MM.1S (cell line): ENCODE measurements at regions not wholly inside any gene's neighbourhood (a gene's known extent, or its start where the extent isn't known, plus 50 kb on each side); places are given as distances from the start of the nearest gene placed in this dataset.

ENCODE experiments used
- DNase-seq: peaks from one replicate; pipeline ENCODE4 v3.0.0-alpha.2; 2015
- H2AFZ ChIP-seq: fragments of 300-600 bp; sonication (generic); 2 replicates; pipeline ENCODE4 v1.6.0; 2016; ENCODE audit warnings: antibody characterized with exemption, low read length
- H3F3A ChIP-seq: fragments of 300-600 bp; sonication (generic); 2 replicates; pipeline ENCODE4 v1.6.1; 2016; ENCODE audit warnings: mild to moderate bottlenecking, antibody characterized with exemption, low read length, moderate library complexity, mixed read lengths; ENCODE audit not compliant: insufficient read depth
- H3K27ac ChIP-seq: fragments of 300-600 bp; sonication (generic); 2 replicates; pipeline ENCODE4 v1.5.1; 2016; ENCODE audit warnings: mild to moderate bottlenecking, low read length
- H3K27me3 ChIP-seq: fragments of 300-600 bp; sonication (generic); replicated peaks from 2 replicates; pipeline ENCODE4 v1.6.0; 2016; ENCODE audit warnings: low read length; ENCODE audit not compliant: insufficient read depth
- H3K36me3 ChIP-seq: fragments of 300-600 bp; sonication (generic); replicated peaks from 2 replicates; pipeline ENCODE4 v1.6.1; 2016; ENCODE audit warnings: mild to moderate bottlenecking, low read length, mixed read lengths; ENCODE audit not compliant: insufficient read depth
- H3K4me1 ChIP-seq: fragments of 300-600 bp; sonication (generic); 2 replicates; pipeline ENCODE4 v1.6.1; 2016; ENCODE audit warnings: low read length, mixed read lengths
- H3K4me2 ChIP-seq: fragments of 300-600 bp; sonication (generic); 2 replicates; pipeline ENCODE4 v1.6.0; 2016; ENCODE audit warnings: low read depth, low read length
- H3K4me3 ChIP-seq: fragments of 300-600 bp; sonication (generic); 2 replicates; pipeline ENCODE4 v1.5.1; 2016; ENCODE audit warnings: low read length, mixed read lengths
- H3K79me2 ChIP-seq: fragments of 300-600 bp; sonication (generic); 2 replicates; pipeline ENCODE4 v1.6.1; 2016; ENCODE audit warnings: mixed run types, low read length, mixed read lengths
- H3K9ac ChIP-seq: fragments of 300-600 bp; sonication (generic); 2 replicates; pipeline ENCODE4 v1.6.1; 2016; ENCODE audit warnings: low read length, mixed read lengths
- H3K9me2 ChIP-seq: fragments of 300-600 bp; sonication (generic); replicated peaks from 2 replicates; pipeline ENCODE4 v1.6.1; 2016; ENCODE audit warnings: mild to moderate bottlenecking, low read length, mixed read lengths; ENCODE audit not compliant: insufficient read depth
- H3K9me3 ChIP-seq: fragments of 300-600 bp; sonication (generic); replicated peaks from 2 replicates; pipeline ENCODE4 v1.6.1; 2016; ENCODE audit warnings: mild to moderate bottlenecking, low read length, mixed read lengths; ENCODE audit not compliant: insufficient read depth
- H4K20me1 ChIP-seq: fragments of 300-600 bp; sonication (generic); 2 replicates; pipeline ENCODE4 v1.6.1; 2016; ENCODE audit warnings: mild to moderate bottlenecking, low read length, moderate library complexity, mixed read lengths; ENCODE audit not compliant: insufficient read depth
- EZH2 ChIP-seq: fragments of 300-600 bp; sonication (generic); optimal IDR thresholded peaks from 2 replicates; pipeline ENCODE3; 2017; ENCODE audit warnings: low read depth, mild to moderate bottlenecking, antibody characterized with exemption, low read length, mixed read lengths
- EZH2phosphoT487 ChIP-seq: fragments of 300-600 bp; sonication (generic); IDR thresholded peaks from 2 replicates; pipeline ENCODE4 v1.6.1; 2018; ENCODE audit warnings: antibody characterized with exemption, low read length
- TF ChIP-seq, protein P1 (sequence below): fragments of 300-600 bp; sonication (generic); IDR thresholded peaks from 2 replicates; pipeline ENCODE4 v1.5.1; 2016; ENCODE audit warnings: antibody characterized with exemption, low read length, mixed read lengths

- TF ChIP-seq EZH2 = no peak
- TF ChIP-seq, protein P1, sequence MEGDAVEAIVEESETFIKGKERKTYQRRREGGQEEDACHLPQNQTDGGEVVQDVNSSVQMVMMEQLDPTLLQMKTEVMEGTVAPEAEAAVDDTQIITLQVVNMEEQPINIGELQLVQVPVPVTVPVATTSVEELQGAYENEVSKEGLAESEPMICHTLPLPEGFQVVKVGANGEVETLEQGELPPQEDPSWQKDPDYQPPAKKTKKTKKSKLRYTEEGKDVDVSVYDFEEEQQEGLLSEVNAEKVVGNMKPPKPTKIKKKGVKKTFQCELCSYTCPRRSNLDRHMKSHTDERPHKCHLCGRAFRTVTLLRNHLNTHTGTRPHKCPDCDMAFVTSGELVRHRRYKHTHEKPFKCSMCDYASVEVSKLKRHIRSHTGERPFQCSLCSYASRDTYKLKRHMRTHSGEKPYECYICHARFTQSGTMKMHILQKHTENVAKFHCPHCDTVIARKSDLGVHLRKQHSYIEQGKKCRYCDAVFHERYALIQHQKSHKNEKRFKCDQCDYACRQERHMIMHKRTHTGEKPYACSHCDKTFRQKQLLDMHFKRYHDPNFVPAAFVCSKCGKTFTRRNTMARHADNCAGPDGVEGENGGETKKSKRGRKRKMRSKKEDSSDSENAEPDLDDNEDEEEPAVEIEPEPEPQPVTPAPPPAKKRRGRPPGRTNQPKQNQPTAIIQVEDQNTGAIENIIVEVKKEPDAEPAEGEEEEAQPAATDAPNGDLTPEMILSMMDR = no peak
- TF ChIP-seq EZH2phosphoT487 = no peak
- no peak overlapping the region for H3K9ac ChIP-seq
Measured at GRCh38 chr7:41579961-41580935, 122.6 kb downstream of the INHBA start.

GRCh38 chr7:41578700-41579099 lies 124.2 kb downstream of the INHBA start:
- H3K4me3 ChIP-seq = no peak overlapping the region
- no peak overlapping the region for H3K27ac ChIP-seq

More at GRCh38 chr7:41579961-41580935, 122.6 kb downstream of the INHBA start:
- no peaks in the 10 kb centered on the region for H3K9me2 ChIP-seq
- H3K4me2 ChIP-seq = no peak overlapping the region
- no peak overlapping the region for H2AFZ ChIP-seq
- H3F3A ChIP-seq = no peaks in the 10 kb centered on the region
- H3K4me3 ChIP-seq = no peak overlapping the region
- H3K9me3 ChIP-seq = no peaks in the 10 kb centered on the region
- H3K79me2 ChIP-seq = no peaks in the 10 kb centered on the region
- H4K20me1 ChIP-seq = no peaks in the 10 kb centered on the region
- no peaks in the 10 kb centered on the region for H3K4me1 ChIP-seq
- H3K36me3 ChIP-seq = no peaks in the 10 kb centered on the region
- H3K27me3 ChIP-seq = no peaks in the 10 kb centered on the region
- H3K27ac ChIP-seq = no peak overlapping the region
- DNase-seq = no peak

DNA sequence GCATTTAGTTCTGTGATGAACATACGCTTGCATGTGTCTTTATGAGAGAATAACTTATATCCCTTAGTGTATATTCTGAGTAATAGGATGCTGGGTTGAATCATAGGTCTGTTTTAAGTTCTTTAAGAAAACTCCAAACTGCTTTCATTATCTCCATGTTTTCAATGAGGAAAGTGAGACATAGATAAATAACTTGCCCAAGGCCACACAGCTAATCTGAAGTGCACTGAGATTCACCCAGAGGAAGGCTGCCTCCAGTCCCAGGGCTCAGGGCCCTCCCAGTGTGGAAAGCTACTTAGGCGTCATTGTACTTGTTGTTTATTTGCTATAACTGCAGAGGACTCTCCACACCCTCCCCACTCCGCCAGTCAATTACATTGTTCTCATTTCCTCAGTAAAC lies 126.7 kb downstream of the INHBA start:
- no peak for TF ChIP-seq EZH2phosphoT487
- TF ChIP-seq, protein P1 = no peak
- TF ChIP-seq EZH2 = no peak
- Histone ChIP-seq H2AFZ (no peak overlapping the region), H3K27ac (no peak overlapping the region), H3F3A (no peaks in the 10 kb centered on the region), H3K9ac (no peak overlapping the region), H3K9me2 (no peaks in the 10 kb centered on the region), H3K4me2 (no peak overlapping the region), H3K27me3 (no peaks in the 10 kb centered on the region), H3K36me3 (no peaks in the 10 kb centered on the region), H3K9me3 (no peaks in the 10 kb centered on the region), H4K20me1 (no peaks in the 10 kb centered on the region), H3K4me3 (no peak overlapping the region), H3K79me2 (no peaks in the 10 kb centered on the region), H3K4me1 (no peaks in the 10 kb centered on the region)
- DNase-seq = no peak

More at GRCh38 chr7:41578700-41579099, 124.2 kb downstream of the INHBA start:
- no peaks in the 10 kb centered on the region for H3K4me1 ChIP-seq
- no peaks in the 10 kb centered on the region for H3F3A ChIP-seq
- no peaks in the 10 kb centered on the region for H3K79me2 ChIP-seq
- no peaks in the 10 kb centered on the region for H4K20me1 ChIP-seq
- no peak overlapping the region for H3K9ac ChIP-seq
- no peaks in the 10 kb centered on the region for H3K9me2 ChIP-seq
- no peak overlapping the region for H2AFZ ChIP-seq
- H3K9me3 ChIP-seq = no peaks in the 10 kb centered on the region
- TF ChIP-seq EZH2phosphoT487 = no peak
- TF ChIP-seq EZH2 = no peak
- TF ChIP-seq, protein P1 = no peak
- H3K36me3 ChIP-seq = no peaks in the 10 kb centered on the region
- DNase-seq = no peak
- no peaks in the 10 kb centered on the region for H3K27me3 ChIP-seq
- H3K4me2 ChIP-seq = no peak overlapping the region
